ENCODE measurements at regions not wholly inside any gene's neighbourhood (a gene's known extent, or its start where the extent isn't known, plus 50 kb on each side); places are given as distances from the start of the nearest gene placed in this dataset.

- intact Hi-C loops (cut with DNase I) = no loop called here
- Histone ChIP-seq H3K4me3 (no peak overlapping the region), H3K9me3 (no peaks in the 10 kb centered on the region), H3K4me1 (no peaks in the 10 kb centered on the region), H3K27me3 (no peaks in the 10 kb centered on the region), H3K27ac (no peak overlapping the region), H3K36me3 (no peaks in the 10 kb centered on the region)
- WGBS, 2 donors = 73 to 74% methylated on average over 2 of the region's 2 CpGs
- DNase-seq = no peak
- TF ChIP-seq EP300 (IDR thresholded peaks at IDR 0.05) (no peak), POLR2AphosphoS5 (IDR thresholded peaks at IDR 0.05) (no peak), POLR2A (IDR thresholded peaks at IDR 0.05) (no peak)
- TF ChIP-seq, protein P1, sequence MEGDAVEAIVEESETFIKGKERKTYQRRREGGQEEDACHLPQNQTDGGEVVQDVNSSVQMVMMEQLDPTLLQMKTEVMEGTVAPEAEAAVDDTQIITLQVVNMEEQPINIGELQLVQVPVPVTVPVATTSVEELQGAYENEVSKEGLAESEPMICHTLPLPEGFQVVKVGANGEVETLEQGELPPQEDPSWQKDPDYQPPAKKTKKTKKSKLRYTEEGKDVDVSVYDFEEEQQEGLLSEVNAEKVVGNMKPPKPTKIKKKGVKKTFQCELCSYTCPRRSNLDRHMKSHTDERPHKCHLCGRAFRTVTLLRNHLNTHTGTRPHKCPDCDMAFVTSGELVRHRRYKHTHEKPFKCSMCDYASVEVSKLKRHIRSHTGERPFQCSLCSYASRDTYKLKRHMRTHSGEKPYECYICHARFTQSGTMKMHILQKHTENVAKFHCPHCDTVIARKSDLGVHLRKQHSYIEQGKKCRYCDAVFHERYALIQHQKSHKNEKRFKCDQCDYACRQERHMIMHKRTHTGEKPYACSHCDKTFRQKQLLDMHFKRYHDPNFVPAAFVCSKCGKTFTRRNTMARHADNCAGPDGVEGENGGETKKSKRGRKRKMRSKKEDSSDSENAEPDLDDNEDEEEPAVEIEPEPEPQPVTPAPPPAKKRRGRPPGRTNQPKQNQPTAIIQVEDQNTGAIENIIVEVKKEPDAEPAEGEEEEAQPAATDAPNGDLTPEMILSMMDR (IDR thresholded peaks at IDR 0.05) = no peak
These were observed 546.1 kb downstream of the GBA3 start for GRCh38 chr4:23238848-23239247.

- H3K36me3 ChIP-seq = no peaks in the 10 kb centered on the region
- intact Hi-C loops (cut with DNase I) = no loop called here
- no peak for TF ChIP-seq EP300 (IDR thresholded peaks at IDR 0.05)
- TF ChIP-seq, protein P1 (IDR thresholded peaks at IDR 0.05) = no peak
- no peak for TF ChIP-seq POLR2AphosphoS5 (IDR thresholded peaks at IDR 0.05)
- no peak for TF ChIP-seq POLR2A (IDR thresholded peaks at IDR 0.05)
- no peak overlapping the region for H3K4me3 ChIP-seq
- no peaks in the 10 kb centered on the region for H3K4me1 ChIP-seq
- 73 to 75% methylated on average over 3 of the region's 3 CpGs for WGBS, 2 donors
- H3K27ac ChIP-seq = no peak overlapping the region
- DNase-seq = no peak
- H3K27me3 ChIP-seq = no peaks in the 10 kb centered on the region
- no peaks in the 10 kb centered on the region for H3K9me3 ChIP-seq
These were observed 545.0 kb downstream of the GBA3 start for GRCh38 chr4:23237771-23238170.

- Histone ChIP-seq H3K4me1 (no peaks in the 10 kb centered on the region), H3K9me3 (no peaks in the 10 kb centered on the region), H3K27me3 (no peaks in the 10 kb centered on the region), H3K4me3 (no peak overlapping the region), H3K36me3 (no peaks in the 10 kb centered on the region), H3K27ac (no peak overlapping the region)
- no peak for DNase-seq
- intact Hi-C loops (cut with DNase I) = no loop called here
- WGBS, 2 donors = 63 to 80% methylated on average over 5 of the region's 5 CpGs
- no peak for TF ChIP-seq POLR2A (IDR thresholded peaks at IDR 0.05)
- no peak for TF ChIP-seq EP300 (IDR thresholded peaks at IDR 0.05)
- TF ChIP-seq POLR2AphosphoS5 (IDR thresholded peaks at IDR 0.05) = no peak
- TF ChIP-seq, protein P1 (IDR thresholded peaks at IDR 0.05) = no peak
These were observed 543.1 kb downstream of the GBA3 start for GRCh38 chr4:23235628-23236390.

DNA sequence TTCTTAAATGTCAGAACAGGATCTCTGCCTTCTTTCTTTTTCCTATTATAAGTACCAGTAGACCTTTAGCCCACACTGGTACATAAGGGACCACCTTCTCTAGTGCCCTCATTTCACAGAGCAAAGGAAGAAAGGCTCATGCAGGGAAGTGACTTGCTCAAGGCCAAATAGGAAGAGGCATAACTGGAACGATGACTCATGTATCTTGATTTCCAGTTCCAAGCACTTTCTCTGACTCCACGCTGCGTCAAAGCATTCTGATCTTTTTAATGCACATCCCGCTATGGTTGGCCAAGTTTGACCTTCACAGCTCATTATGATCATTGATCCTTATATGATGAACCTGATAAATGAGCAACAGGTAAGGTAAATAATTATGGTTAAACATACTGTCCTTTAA is 542.0 kb downstream of the GBA3 start:
- H3K4me1 ChIP-seq = no peaks in the 10 kb centered on the region
- no peak overlapping the region for H3K27ac ChIP-seq
- intact Hi-C loops (cut with DNase I) = no loop called here
- TF ChIP-seq, protein P1 (IDR thresholded peaks at IDR 0.05) = no peak
- no peak for TF ChIP-seq EP300 (IDR thresholded peaks at IDR 0.05)
- TF ChIP-seq POLR2AphosphoS5 (IDR thresholded peaks at IDR 0.05) = no peak
- TF ChIP-seq POLR2A (IDR thresholded peaks at IDR 0.05) = no peak
- H3K4me3 ChIP-seq = no peak overlapping the region
- no peak for DNase-seq
- WGBS, 2 donors = 95 to 96% methylated on average over 4 of the region's 4 CpGs
- H3K36me3 ChIP-seq = no peaks in the 10 kb centered on the region
- H3K27me3 ChIP-seq = no peaks in the 10 kb centered on the region
- H3K9me3 ChIP-seq = no peaks in the 10 kb centered on the region

DNA sequence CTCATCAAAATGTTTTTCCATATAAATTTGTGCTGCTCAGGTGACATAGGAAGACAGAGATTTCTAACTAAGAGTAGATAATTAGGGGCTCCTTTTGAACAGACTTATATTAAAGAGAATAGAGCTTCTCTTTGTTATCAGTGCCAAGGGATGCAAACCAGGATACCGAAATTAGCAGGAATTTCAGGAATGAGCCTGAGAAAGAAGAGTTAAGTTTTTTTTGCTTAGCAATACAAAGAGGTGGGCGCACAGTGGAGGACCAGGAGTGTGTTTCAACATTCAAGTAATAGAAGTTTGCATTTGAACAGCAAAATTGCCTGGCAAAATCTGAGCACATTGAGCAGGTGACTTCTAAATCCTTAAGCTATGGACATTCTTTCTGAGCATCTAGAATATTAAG is 541.3 kb downstream of the GBA3 start:
- TF ChIP-seq POLR2AphosphoS5 (IDR thresholded peaks at IDR 0.05) (no peak), EP300 (IDR thresholded peaks at IDR 0.05) (no peak), POLR2A (IDR thresholded peaks at IDR 0.05) (no peak)
- TF ChIP-seq, protein P1 (IDR thresholded peaks at IDR 0.05) = no peak
- H3K27ac ChIP-seq = no peak overlapping the region
- DNase-seq = no peak
- H3K4me3 ChIP-seq = no peak overlapping the region
- intact Hi-C loops (cut with DNase I) = no loop called here
- no peaks in the 10 kb centered on the region for H3K36me3 ChIP-seq
- H3K27me3 ChIP-seq = no peaks in the 10 kb centered on the region
- H3K9me3 ChIP-seq = no peaks in the 10 kb centered on the region
- H3K4me1 ChIP-seq = no peaks in the 10 kb centered on the region
- WGBS, 2 donors = 70 to 79% methylated on average over 2 of the region's 2 CpGs
